Vagina (tissue), 2 donors: ENCODE measurements at regions not wholly inside any gene's neighbourhood (a gene's known extent, or its start where the extent isn't known, plus 50 kb on each side); places are given as distances from the start of the nearest gene placed in this dataset.

Experiments
- CTCF ChIP-seq, 3 experiments: fragments of 450-650 bp in 2 of 3; fragments of 200-600 bp in 1 of 3; sonication (generic) in 1 of 3; IDR thresholded peaks; one replicate each; pipeline ENCODE4 v1.5.1; 2017 to 2019; ENCODE audit warnings: antibody characterized with exemption in 3 of 3, mild to moderate bottlenecking in 2 of 3, moderate library complexity in 2 of 3
- POLR2A ChIP-seq, 2 donors: fragments of 450-650 bp; IDR thresholded peaks; one replicate each; pipeline ENCODE4 v1.6.1; 2017; ENCODE audit warnings: antibody characterized with exemption in 2 of 2, mild to moderate bottlenecking in 2 of 2, moderate library complexity in 2 of 2

GRCh38 chr12:130049666-130050065 is 112.6 kb upstream of the FZD10 start:
- TF ChIP-seq CTCF (IDR thresholded peaks at IDR 0.05) (no peak), POLR2A (IDR thresholded peaks at IDR 0.05) (no peak)
